ENCODE measurements at regions not wholly inside any gene's neighbourhood (a gene's known extent, or its start where the extent isn't known, plus 50 kb on each side); places are given as distances from the start of the nearest gene placed in this dataset.

DNA sequence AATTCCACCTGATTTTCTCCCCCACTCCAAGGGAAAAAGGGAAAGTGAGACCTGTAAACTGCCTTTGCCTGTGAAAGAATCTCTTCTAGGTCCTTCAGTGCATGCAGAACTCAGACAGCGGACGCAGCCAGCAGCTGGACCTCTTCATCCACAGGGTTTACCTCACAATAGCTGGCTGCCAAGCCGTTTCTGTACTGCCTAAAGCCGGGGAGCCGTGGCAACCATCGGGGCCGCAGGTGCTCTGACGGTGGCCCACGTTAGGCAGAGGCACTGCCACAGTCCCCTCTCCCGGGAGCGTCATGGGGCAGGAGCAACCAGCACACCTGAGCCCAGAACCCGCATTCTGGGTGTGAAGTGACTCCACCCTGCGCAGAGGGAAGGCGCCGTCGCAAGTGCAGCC lies 206.1 kb downstream of the TTLL2 start:
- H3K27ac ChIP-seq (ENCODE audit: low read depth, low read length, poor library complexity, severe bottlenecking) = no peak overlapping the region
- no peaks in the 10 kb centered on the region for H3K4me1 ChIP-seq (ENCODE audit: insufficient read depth, low read length, severe bottlenecking)
- H3K36me3 ChIP-seq (ENCODE audit: insufficient read depth, low read length) = no peaks in the 10 kb centered on the region
- no peak overlapping the region for H3K4me2 ChIP-seq (ENCODE audit: low read length)
- no peaks in the 10 kb centered on the region for H4K20me1 ChIP-seq (ENCODE audit: insufficient read depth, low read length)
- H3K9ac ChIP-seq (ENCODE audit: low read length) = no peak overlapping the region
- H3K79me2 ChIP-seq (ENCODE audit: insufficient read depth, low read length) = no peaks in the 10 kb centered on the region
- H3K9me2 ChIP-seq (ENCODE audit: low read depth, low read length) = no peaks in the 10 kb centered on the region
- no peak overlapping the region for H2AFZ ChIP-seq (ENCODE audit: low read length)
- H3F3A ChIP-seq (ENCODE audit: insufficient read depth, low read length) = no peaks in the 10 kb centered on the region
- no peaks in the 10 kb centered on the region for H3K27me3 ChIP-seq (ENCODE audit: insufficient read depth, low read length)
- H3K4me3 ChIP-seq (ENCODE audit: low read depth, low read length, poor library complexity, severe bottlenecking) = no peak overlapping the region
- TF ChIP-seq, protein P1, sequence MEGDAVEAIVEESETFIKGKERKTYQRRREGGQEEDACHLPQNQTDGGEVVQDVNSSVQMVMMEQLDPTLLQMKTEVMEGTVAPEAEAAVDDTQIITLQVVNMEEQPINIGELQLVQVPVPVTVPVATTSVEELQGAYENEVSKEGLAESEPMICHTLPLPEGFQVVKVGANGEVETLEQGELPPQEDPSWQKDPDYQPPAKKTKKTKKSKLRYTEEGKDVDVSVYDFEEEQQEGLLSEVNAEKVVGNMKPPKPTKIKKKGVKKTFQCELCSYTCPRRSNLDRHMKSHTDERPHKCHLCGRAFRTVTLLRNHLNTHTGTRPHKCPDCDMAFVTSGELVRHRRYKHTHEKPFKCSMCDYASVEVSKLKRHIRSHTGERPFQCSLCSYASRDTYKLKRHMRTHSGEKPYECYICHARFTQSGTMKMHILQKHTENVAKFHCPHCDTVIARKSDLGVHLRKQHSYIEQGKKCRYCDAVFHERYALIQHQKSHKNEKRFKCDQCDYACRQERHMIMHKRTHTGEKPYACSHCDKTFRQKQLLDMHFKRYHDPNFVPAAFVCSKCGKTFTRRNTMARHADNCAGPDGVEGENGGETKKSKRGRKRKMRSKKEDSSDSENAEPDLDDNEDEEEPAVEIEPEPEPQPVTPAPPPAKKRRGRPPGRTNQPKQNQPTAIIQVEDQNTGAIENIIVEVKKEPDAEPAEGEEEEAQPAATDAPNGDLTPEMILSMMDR (IDR thresholded peaks at IDR 0.05; ENCODE audit: low read length) = no peak
- TF ChIP-seq EZH2 (IDR thresholded peaks at IDR 0.05; ENCODE audit: borderline replicate concordance, low read length) = no peak
- no peaks in the 10 kb centered on the region for H3K9me3 ChIP-seq (ENCODE audit: low read length)

- Histone ChIP-seq H2AFZ (ENCODE audit: low read length) (no peak overlapping the region), H3K27ac (ENCODE audit: low read depth, low read length, poor library complexity, severe bottlenecking) (no peak overlapping the region), H3K4me2 (ENCODE audit: low read length) (no peak overlapping the region), H3K27me3 (ENCODE audit: insufficient read depth, low read length) (no peaks in the 10 kb centered on the region), H3K9me3 (ENCODE audit: low read length) (no peaks in the 10 kb centered on the region), H3K4me1 (ENCODE audit: insufficient read depth, low read length, severe bottlenecking) (no peaks in the 10 kb centered on the region), H3K9me2 (ENCODE audit: low read depth, low read length) (no peaks in the 10 kb centered on the region), H4K20me1 (ENCODE audit: insufficient read depth, low read length) (no peaks in the 10 kb centered on the region), H3F3A (ENCODE audit: insufficient read depth, low read length) (no peaks in the 10 kb centered on the region), H3K4me3 (ENCODE audit: low read depth, low read length, poor library complexity, severe bottlenecking) (no peak overlapping the region), H3K79me2 (ENCODE audit: insufficient read depth, low read length) (no peaks in the 10 kb centered on the region), H3K9ac (ENCODE audit: low read length) (no peak overlapping the region), H3K36me3 (ENCODE audit: insufficient read depth, low read length) (no peaks in the 10 kb centered on the region)
- TF ChIP-seq EZH2 (IDR thresholded peaks at IDR 0.05; ENCODE audit: borderline replicate concordance, low read length) = no peak
- TF ChIP-seq, protein P1 (IDR thresholded peaks at IDR 0.05; ENCODE audit: low read length) = no peak
Observed at GRCh38 chr6:167532410-167533288, 207.8 kb downstream of the TTLL2 start.

- Histone ChIP-seq H3F3A (ENCODE audit: insufficient read depth, low read length) (no peaks in the 10 kb centered on the region), H3K9me3 (ENCODE audit: low read length) (no peaks in the 10 kb centered on the region), H3K9ac (ENCODE audit: low read length) (no peak overlapping the region), H3K27ac (ENCODE audit: low read depth, low read length, poor library complexity, severe bottlenecking) (no peak overlapping the region), H3K79me2 (ENCODE audit: insufficient read depth, low read length) (no peaks in the 10 kb centered on the region), H3K27me3 (ENCODE audit: insufficient read depth, low read length) (no peaks in the 10 kb centered on the region), H3K4me3 (ENCODE audit: low read depth, low read length, poor library complexity, severe bottlenecking) (no peak overlapping the region), H4K20me1 (ENCODE audit: insufficient read depth, low read length) (no peaks in the 10 kb centered on the region), H2AFZ (ENCODE audit: low read length) (no peak overlapping the region), H3K4me2 (ENCODE audit: low read length) (no peak overlapping the region), H3K4me1 (ENCODE audit: insufficient read depth, low read length, severe bottlenecking) (no peaks in the 10 kb centered on the region), H3K9me2 (ENCODE audit: low read depth, low read length) (no peaks in the 10 kb centered on the region), H3K36me3 (ENCODE audit: insufficient read depth, low read length) (no peaks in the 10 kb centered on the region)
- no peak for TF ChIP-seq EZH2 (IDR thresholded peaks at IDR 0.05; ENCODE audit: borderline replicate concordance, low read length)
- TF ChIP-seq, protein P1 (IDR thresholded peaks at IDR 0.05; ENCODE audit: low read length) = no peak
Observed at GRCh38 chr6:167533851-167534250, 209.0 kb downstream of the TTLL2 start.

Measured in OCI-LY1 (cell line).